ENCODE measurements at regions not wholly inside any gene's neighbourhood (a gene's known extent, or its start where the extent isn't known, plus 50 kb on each side); places are given as distances from the start of the nearest gene placed in this dataset.

DNA sequence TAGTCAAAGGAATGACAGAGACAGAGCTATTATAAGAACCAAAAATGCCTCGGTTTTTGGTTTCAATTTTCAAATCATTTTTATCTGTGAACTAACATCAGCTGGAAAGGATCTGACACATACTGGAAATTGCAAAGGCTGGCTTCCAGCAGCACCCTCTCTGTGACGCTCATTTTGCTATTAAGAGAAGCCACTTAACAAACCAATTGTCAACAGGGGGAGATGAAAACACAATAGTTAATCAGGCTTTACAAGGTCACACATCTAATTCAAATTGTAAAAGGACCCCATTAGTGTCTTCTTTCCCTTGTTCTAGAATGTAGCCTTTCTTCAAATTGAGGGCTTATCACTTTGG, 160.5 kb downstream of the TFAP2B start:
- Histone ChIP-seq H3K36me3 (ENCODE audit: insufficient read depth, low read length) (no peaks in the 10 kb centered on the region), H3K27ac (ENCODE audit: low read depth in 1 of 2, low read length in 2 of 2) (no peak overlapping the region), H3K9me3 (ENCODE audit: control insufficient read depth in 1 of 2, insufficient read depth in 1 of 2, low read length in 2 of 2) (no peaks in the 10 kb centered on the region), H3K27me3 (ENCODE audit: control insufficient read depth in 1 of 2, insufficient read depth in 2 of 2, low read length in 2 of 2) (no peaks in the 10 kb centered on the region), H3K4me3 (ENCODE audit: low read length) (no peak overlapping the region), H3K4me1 (ENCODE audit: insufficient read depth, low read length) (no peaks in the 10 kb centered on the region)
- Mint-ChIP-seq H3K9me3 (peaks cover 2% of the 10 kb centered on the region), H3K27me3 (no peaks in the 10 kb centered on the region), H3K4me1 (ENCODE audit: low read depth) (no peaks in the 10 kb centered on the region), H3K36me3 (ENCODE audit: low read depth) (no peaks in the 10 kb centered on the region), H3K4me3 (no peak overlapping the region), H3K27ac (no peak overlapping the region)
- CTCF ChIA-PET = no interaction called here
- DNase-seq (no peak), ATAC-seq (ENCODE audit: poor library complexity) (no peak)
- POLR2A ChIA-PET = no interaction called here
- TF ChIP-seq, protein P1, sequence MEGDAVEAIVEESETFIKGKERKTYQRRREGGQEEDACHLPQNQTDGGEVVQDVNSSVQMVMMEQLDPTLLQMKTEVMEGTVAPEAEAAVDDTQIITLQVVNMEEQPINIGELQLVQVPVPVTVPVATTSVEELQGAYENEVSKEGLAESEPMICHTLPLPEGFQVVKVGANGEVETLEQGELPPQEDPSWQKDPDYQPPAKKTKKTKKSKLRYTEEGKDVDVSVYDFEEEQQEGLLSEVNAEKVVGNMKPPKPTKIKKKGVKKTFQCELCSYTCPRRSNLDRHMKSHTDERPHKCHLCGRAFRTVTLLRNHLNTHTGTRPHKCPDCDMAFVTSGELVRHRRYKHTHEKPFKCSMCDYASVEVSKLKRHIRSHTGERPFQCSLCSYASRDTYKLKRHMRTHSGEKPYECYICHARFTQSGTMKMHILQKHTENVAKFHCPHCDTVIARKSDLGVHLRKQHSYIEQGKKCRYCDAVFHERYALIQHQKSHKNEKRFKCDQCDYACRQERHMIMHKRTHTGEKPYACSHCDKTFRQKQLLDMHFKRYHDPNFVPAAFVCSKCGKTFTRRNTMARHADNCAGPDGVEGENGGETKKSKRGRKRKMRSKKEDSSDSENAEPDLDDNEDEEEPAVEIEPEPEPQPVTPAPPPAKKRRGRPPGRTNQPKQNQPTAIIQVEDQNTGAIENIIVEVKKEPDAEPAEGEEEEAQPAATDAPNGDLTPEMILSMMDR (IDR thresholded peaks at IDR 0.05) = no peak
- intact Hi-C loops (cut with DNase I, micrococcal nuclease) = no loop called here

DNA sequence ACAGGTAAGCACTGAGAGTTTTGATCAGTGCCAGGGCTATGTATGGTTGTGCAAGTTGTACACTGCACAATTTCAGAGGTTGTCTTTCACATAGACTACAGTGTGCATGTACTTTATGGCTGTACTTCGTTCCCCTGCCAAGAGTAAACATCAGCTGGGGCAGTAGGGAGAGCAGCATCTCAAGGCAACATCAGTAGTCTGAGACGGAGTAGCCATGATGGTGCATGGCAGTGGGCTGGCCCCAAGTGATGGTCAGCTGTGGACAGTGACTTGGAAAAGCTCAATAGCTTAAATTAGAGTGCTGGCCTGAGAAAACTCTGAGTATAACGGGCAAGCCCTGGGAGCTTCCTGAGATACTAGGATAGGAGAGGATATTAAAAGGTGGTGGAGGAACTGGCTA, 165.5 kb downstream of the TFAP2B start:
- H3K4me1 Mint-ChIP-seq (ENCODE audit: low read depth) = no peaks in the 10 kb centered on the region
- H3K27ac Mint-ChIP-seq = no peak overlapping the region
- no peaks in the 10 kb centered on the region for H3K27me3 ChIP-seq (ENCODE audit: control insufficient read depth in 1 of 2, insufficient read depth in 2 of 2, low read length in 2 of 2)
- ChIA-PET POLR2A (no interaction called here), CTCF (no interaction called here)
- no peak overlapping the region for H3K4me3 Mint-ChIP-seq
- H3K4me3 ChIP-seq (ENCODE audit: low read length) = no peak overlapping the region
- H3K36me3 Mint-ChIP-seq (ENCODE audit: low read depth) = no peaks in the 10 kb centered on the region
- ATAC-seq (ENCODE audit: poor library complexity) = no peak
- TF ChIP-seq, protein P1 (IDR thresholded peaks at IDR 0.05) = no peak
- H3K27ac ChIP-seq (ENCODE audit: low read depth in 1 of 2, low read length in 2 of 2) = no peak overlapping the region
- H3K4me1 ChIP-seq (ENCODE audit: insufficient read depth, low read length) = no peaks in the 10 kb centered on the region
- intact Hi-C loops (cut with DNase I, micrococcal nuclease) = no loop called here
- no peak for DNase-seq
- H3K36me3 ChIP-seq (ENCODE audit: insufficient read depth, low read length) = no peaks in the 10 kb centered on the region
- H3K9me3 Mint-ChIP-seq = peaks cover 2% of the 10 kb centered on the region
- H3K27me3 Mint-ChIP-seq = no peaks in the 10 kb centered on the region
- no peaks in the 10 kb centered on the region for H3K9me3 ChIP-seq (ENCODE audit: control insufficient read depth in 1 of 2, insufficient read depth in 1 of 2, low read length in 2 of 2)

DNA sequence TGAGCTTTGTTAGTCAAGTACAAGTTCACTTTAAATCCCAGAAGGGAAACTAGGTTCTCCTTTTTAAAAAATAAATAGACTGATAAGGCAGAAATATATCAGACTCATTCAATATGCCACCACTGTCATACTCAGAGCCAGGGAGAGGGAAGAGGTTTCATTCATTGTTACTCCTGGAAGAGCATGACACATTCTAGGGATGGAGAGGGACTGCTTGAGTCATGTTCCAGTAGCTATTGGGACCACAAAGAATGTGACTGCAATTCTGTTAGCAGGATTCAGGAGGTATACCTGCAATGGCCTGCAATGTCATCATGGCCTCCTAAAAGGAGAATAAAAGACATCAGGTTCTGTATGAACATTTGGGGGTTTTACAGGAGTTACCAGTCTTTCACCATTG, 167.6 kb downstream of the TFAP2B start:
- no peaks in the 10 kb centered on the region for H3K4me1 ChIP-seq (ENCODE audit: insufficient read depth, low read length)
- ChIA-PET POLR2A (no interaction called here), CTCF (no interaction called here)
- ATAC-seq (ENCODE audit: poor library complexity) (no peak), DNase-seq (no peak)
- H3K36me3 ChIP-seq (ENCODE audit: insufficient read depth, low read length) = no peaks in the 10 kb centered on the region
- H3K27ac Mint-ChIP-seq = no peak overlapping the region
- intact Hi-C loops (cut with DNase I, micrococcal nuclease) = no loop called here
- H3K36me3 Mint-ChIP-seq (ENCODE audit: low read depth) = no peaks in the 10 kb centered on the region
- no peaks in the 10 kb centered on the region for H3K9me3 ChIP-seq (ENCODE audit: control insufficient read depth in 1 of 2, insufficient read depth in 1 of 2, low read length in 2 of 2)
- H3K27me3 ChIP-seq (ENCODE audit: control insufficient read depth in 1 of 2, insufficient read depth in 2 of 2, low read length in 2 of 2) = no peaks in the 10 kb centered on the region
- TF ChIP-seq, protein P1 (IDR thresholded peaks at IDR 0.05) = no peak
- no peak overlapping the region for H3K4me3 Mint-ChIP-seq
- no peaks in the 10 kb centered on the region for H3K4me1 Mint-ChIP-seq (ENCODE audit: low read depth)
- H3K9me3 Mint-ChIP-seq = no peaks in the 10 kb centered on the region
- no peak overlapping the region for H3K4me3 ChIP-seq (ENCODE audit: low read length)
- H3K27me3 Mint-ChIP-seq = no peaks in the 10 kb centered on the region
- no peak overlapping the region for H3K27ac ChIP-seq (ENCODE audit: low read depth in 1 of 2, low read length in 2 of 2)

Data from CD4-positive, alpha-beta T cell (primary cell).